ENCODE measurements at regions not wholly inside any gene's neighbourhood (a gene's known extent, or its start where the extent isn't known, plus 50 kb on each side); places are given as distances from the start of the nearest gene placed in this dataset.

- Mint-ChIP-seq H3K9me3 (no peaks in the 10 kb centered on the region), H3K4me1 (peaks cover 72% of the 10 kb centered on the region), H3K27me3 (ENCODE audit: low read depth) (no peaks in the 10 kb centered on the region), H3K36me3 (ENCODE audit: low read depth) (no peaks in the 10 kb centered on the region), H3K4me3 (no peak overlapping the region), H3K27ac (ENCODE audit: unreplicated experiment) (peak overlapping the region; percentile 24)
- no peak for TF ChIP-seq CTCF (conservative IDR thresholded peaks at IDR 0.05)
- no peak for DNase-seq (ENCODE audit: low read depth, low spot score)
Observed at GRCh38 chr6:14920276-14920675, 325.6 kb upstream of the JARID2 start.

- H3K4me3 Mint-ChIP-seq: peak overlapping the region; percentile 68
- peaks cover 73% of the 10 kb centered on the region for H3K4me1 Mint-ChIP-seq
- no peaks in the 10 kb centered on the region for H3K27me3 Mint-ChIP-seq (ENCODE audit: low read depth)
- no peaks in the 10 kb centered on the region for H3K36me3 Mint-ChIP-seq (ENCODE audit: low read depth)
- peak overlapping the region; percentile 57 for H3K27ac Mint-ChIP-seq (ENCODE audit: unreplicated experiment)
- no peaks in the 10 kb centered on the region for H3K9me3 Mint-ChIP-seq
- TF ChIP-seq CTCF (conservative IDR thresholded peaks at IDR 0.05): no peak
- peak; percentile 40 for DNase-seq (ENCODE audit: low read depth, low spot score)
Observed at GRCh38 chr6:14921170-14921569, 324.7 kb upstream of the JARID2 start.

- H3K9me3 Mint-ChIP-seq: no peaks in the 10 kb centered on the region
- H3K36me3 Mint-ChIP-seq (ENCODE audit: low read depth): no peaks in the 10 kb centered on the region
- no peaks in the 10 kb centered on the region for H3K27me3 Mint-ChIP-seq (ENCODE audit: low read depth)
- H3K27ac Mint-ChIP-seq (ENCODE audit: unreplicated experiment): peak overlapping the region; percentile 73
- H3K4me3 Mint-ChIP-seq: peak overlapping the region; percentile 31
- no peak for DNase-seq (ENCODE audit: low read depth, low spot score)
- peaks cover 65% of the 10 kb centered on the region for H3K4me1 Mint-ChIP-seq
- no peak for TF ChIP-seq CTCF (conservative IDR thresholded peaks at IDR 0.05)
Observed at GRCh38 chr6:14921878-14922671, 323.8 kb upstream of the JARID2 start.

GRCh38 chr6:14922706-14923460, 323.0 kb upstream of the JARID2 start:
- Mint-ChIP-seq H3K36me3 (ENCODE audit: low read depth) (no peaks in the 10 kb centered on the region), H3K4me3 (no peak overlapping the region), H3K4me1 (peaks cover 62% of the 10 kb centered on the region), H3K9me3 (no peaks in the 10 kb centered on the region), H3K27me3 (ENCODE audit: low read depth) (no peaks in the 10 kb centered on the region), H3K27ac (ENCODE audit: unreplicated experiment) (peak overlapping the region; percentile 73)
- TF ChIP-seq CTCF (conservative IDR thresholded peaks at IDR 0.05): no peak
- no peak for DNase-seq (ENCODE audit: low read depth, low spot score)

- TF ChIP-seq CTCF (conservative IDR thresholded peaks at IDR 0.05): no peak
- Mint-ChIP-seq H3K9me3 (no peaks in the 10 kb centered on the region), H3K27me3 (ENCODE audit: low read depth) (no peaks in the 10 kb centered on the region), H3K4me3 (no peak overlapping the region), H3K27ac (ENCODE audit: unreplicated experiment) (no peak overlapping the region), H3K36me3 (ENCODE audit: low read depth) (no peaks in the 10 kb centered on the region), H3K4me1 (peaks cover 57% of the 10 kb centered on the region)
- DNase-seq (ENCODE audit: low read depth, low spot score): no peak
Observed at GRCh38 chr6:14924126-14925024, 321.5 kb upstream of the JARID2 start.
